IMR-90 (cell line): ENCODE measurements at regions not wholly inside any gene's neighbourhood (a gene's known extent, or its start where the extent isn't known, plus 50 kb on each side); places are given as distances from the start of the nearest gene placed in this dataset.

Experiments
- CTCF ChIP-seq: conservative IDR thresholded peaks from 2 replicates; pipeline ENCODE4 v1.5.1; 2012; ENCODE audit warnings: mild to moderate bottlenecking, low read depth, low read length, improper control_type of control experiment
- ELK1 ChIP-seq: fragments of 150-350 bp; IDR thresholded peaks from 2 replicates; pipeline ENCODE4 v1.6.1; 2016; ENCODE audit warnings: low read depth, mild to moderate bottlenecking, low read length, moderate library complexity, borderline replicate concordance
- POLR2A ChIP-seq: IDR thresholded peaks from 2 replicates; pipeline ENCODE4 v1.6.1; 2012; ENCODE audit warnings: mild to moderate bottlenecking, low read depth, low read length
- RAD21 ChIP-seq: IDR thresholded peaks from 2 replicates; pipeline ENCODE4 v1.6.1; 2012; ENCODE audit warnings: low read length, improper control_type of control experiment
- RCOR1 ChIP-seq: IDR thresholded peaks from 2 replicates; pipeline ENCODE4 v1.6.1; 2012; ENCODE audit warnings: mild to moderate bottlenecking, low read length, improper control_type of control experiment; ENCODE audit not compliant: insufficient replicate concordance
- RFX5 ChIP-seq: IDR thresholded peaks from 2 replicates; pipeline ENCODE4 v1.8.0; 2012; ENCODE audit warnings: low read depth, mild to moderate bottlenecking, low read length, moderate library complexity
- SMC3 ChIP-seq: fragments of 150-350 bp; IDR thresholded peaks from 2 replicates; pipeline ENCODE4 v1.6.1; 2016; ENCODE audit warnings: low read depth, mild to moderate bottlenecking, antibody characterized with exemption, low read length, moderate library complexity
- USF2 ChIP-seq: fragments of 150-350 bp; IDR thresholded peaks from 2 replicates; pipeline ENCODE4 v1.6.1; 2017; ENCODE audit warnings: mild to moderate bottlenecking, antibody characterized with exemption, low read length, low read depth

- TF ChIP-seq RAD21 = no peak
- TF ChIP-seq CTCF = no peak
- no peak for TF ChIP-seq POLR2A
- TF ChIP-seq SMC3 = no peak
- no peak for TF ChIP-seq ELK1
- no peak for TF ChIP-seq USF2
- TF ChIP-seq RFX5 = no peak
- no peak for TF ChIP-seq RCOR1
Observed at GRCh38 chr5:87827539-87827938, 414.8 kb upstream of the CCNH start.
